Jurkat, Clone E6-1 (cell line): ENCODE measurements at regions not wholly inside any gene's neighbourhood (a gene's known extent, or its start where the extent isn't known, plus 50 kb on each side); places are given as distances from the start of the nearest gene placed in this dataset.
"Not testable (repeated sequence)": the region's sequence is repeated elsewhere in the genome, so short reads cannot be mapped to it uniquely, and the experiment has no call there.

Experiments
- DNase-seq: peaks from one replicate; pipeline ENCODE4 v3.0.0-alpha.2; 2011; ENCODE audit warnings: low read depth, low spot score
- H3K4me3 ChIP-seq: 2 replicates; pipeline ENCODE4 v1.5.1; 2011; ENCODE audit warnings: mild to moderate bottlenecking, low read length, control low read depth, moderate library complexity

DNA sequence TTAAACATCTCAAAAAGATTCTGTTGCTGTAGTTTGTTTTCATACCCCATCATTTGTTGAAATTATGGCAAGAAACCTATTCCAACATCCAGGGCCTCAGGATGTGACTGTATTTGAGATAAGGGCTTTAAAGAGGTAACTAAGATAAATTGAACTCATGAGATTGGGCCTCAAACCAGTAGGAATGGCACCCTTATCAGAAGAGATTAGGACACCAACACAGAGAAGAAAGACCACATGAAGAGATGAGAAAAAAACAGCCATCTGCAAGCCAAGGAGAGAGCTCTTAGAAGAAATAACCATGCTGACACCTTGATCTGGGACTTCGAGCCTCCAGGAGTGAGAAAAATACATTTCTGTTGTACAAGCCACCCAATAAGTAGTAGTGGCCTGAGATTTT lies 157.7 kb downstream of the CGGBP1 start:
- H3K4me3 ChIP-seq = no peak overlapping the region
- DNase-seq = peak; percentile 23

DNA sequence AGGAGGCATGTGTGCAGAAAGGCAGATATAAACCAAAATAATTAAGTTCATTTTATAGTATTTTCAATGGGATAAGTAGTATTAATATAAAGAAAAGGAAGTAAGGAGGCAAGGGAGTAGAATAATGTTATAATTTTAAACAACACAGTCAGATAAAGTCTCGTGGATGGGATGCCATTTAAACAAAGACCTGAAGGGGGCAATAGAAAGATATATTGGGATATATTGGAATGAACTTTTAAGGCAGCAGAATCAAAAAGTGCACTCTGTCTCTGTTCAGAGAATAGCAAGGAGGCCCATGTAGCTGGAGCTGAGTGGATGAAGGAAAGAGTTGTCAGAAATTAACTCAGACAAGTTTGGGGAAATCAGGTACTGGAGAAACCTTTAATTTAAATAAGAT lies 158.7 kb downstream of the CGGBP1 start:
- H3K4me3 ChIP-seq = no peak overlapping the region
- DNase-seq = no peak

DNA sequence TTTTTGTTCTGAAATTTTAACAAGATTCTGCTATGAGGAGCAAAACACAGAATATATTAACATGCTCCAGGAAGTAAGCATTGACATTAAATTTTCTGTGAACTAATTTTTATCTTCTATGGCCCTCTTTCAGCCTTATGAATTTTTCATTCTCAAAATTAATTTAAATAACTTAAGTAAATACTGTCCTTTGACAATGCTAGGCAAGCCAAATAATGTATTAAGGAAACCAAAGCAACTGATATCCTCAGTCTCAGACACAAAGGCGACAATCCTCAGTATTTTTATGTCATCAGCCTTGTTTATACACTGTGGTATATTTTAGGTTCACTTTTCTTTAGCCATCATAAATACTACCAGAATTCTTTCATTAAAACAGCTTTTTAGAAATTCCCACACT lies 159.8 kb downstream of the CGGBP1 start:
- no peak for DNase-seq
- H3K4me3 ChIP-seq = no peak overlapping the region

DNA sequence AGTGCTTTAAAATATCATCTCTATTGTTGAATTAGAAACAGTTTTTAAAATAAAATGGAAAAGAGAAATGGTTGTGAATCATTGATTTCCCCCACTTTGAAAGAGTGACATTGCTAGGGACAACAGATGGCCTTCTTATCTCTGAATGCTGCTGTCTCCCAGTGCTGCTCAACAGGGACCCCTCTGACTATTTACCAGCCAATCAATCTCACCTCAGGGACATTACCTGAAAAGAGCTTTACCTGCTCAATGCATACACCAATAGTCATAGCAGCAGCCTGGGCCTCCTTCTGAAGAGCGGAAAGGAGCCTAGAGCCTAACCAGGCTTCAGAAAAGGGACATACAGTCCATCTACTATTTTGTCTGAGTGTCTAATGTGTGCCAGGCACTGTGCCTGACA lies 162.8 kb downstream of the CGGBP1 start:
- no peak for DNase-seq
- no peak overlapping the region for H3K4me3 ChIP-seq

DNA sequence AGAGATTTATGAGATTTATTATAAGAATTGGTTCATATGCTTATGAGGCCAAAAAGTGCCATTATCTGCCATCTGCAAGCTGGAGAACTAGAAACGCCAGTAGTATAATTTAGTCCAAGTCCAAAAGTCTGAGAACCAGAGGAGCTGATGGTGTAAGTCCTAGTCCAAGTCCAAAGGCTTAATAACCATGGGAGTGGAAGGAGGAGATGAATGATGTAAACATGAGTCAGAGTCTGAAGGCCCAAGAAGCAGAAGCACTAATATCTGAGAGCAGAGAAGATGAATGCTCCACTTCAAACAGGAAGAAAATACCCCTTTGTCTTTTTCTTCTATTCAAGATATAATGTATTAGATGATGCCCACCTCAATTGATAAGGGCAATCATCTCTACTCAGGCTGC lies 185.7 kb downstream of the CGGBP1 start:
- DNase-seq = no peak
- no peak overlapping the region for H3K4me3 ChIP-seq

DNA sequence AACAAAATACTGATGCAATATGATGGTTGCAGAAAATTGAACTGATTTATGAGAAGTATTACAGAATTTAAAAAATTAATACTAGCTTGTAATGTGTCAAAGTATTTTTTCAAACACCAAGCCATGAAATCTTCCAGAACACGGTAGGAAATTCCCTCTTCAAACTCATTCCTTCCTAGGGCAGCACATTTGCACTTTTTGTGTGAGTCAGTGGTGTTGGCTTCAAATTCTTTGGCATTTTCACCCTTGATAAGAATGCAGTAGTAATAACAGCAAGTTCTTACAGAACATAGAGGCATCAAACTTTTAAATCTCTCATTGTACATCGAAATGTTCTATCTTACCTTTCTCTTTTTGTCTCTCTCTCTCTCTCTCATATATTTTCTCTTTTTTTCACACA lies 191.8 kb downstream of the CGGBP1 start:
- H3K4me3 ChIP-seq = no peak overlapping the region
- no peak for DNase-seq

DNA sequence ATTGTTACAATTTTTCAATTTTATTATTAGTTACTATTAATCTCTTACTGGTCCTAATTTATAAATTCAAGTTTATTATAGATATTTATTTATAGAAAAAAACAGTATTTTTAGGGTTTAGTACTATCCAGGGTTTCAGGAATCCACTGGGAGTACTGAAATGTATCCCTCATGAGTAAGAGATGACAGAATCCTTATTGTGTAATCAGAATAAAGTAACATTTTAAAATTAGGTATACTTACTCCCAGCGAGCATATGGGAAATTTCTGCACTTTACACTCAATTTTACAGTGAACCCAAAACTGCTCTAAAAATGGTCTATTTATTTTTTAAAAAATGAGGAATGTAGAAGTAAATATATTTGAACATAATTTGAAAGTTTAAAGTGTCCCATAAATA lies 202.7 kb downstream of the CGGBP1 start:
- H3K4me3 ChIP-seq = no peak overlapping the region
- no peak for DNase-seq

DNA sequence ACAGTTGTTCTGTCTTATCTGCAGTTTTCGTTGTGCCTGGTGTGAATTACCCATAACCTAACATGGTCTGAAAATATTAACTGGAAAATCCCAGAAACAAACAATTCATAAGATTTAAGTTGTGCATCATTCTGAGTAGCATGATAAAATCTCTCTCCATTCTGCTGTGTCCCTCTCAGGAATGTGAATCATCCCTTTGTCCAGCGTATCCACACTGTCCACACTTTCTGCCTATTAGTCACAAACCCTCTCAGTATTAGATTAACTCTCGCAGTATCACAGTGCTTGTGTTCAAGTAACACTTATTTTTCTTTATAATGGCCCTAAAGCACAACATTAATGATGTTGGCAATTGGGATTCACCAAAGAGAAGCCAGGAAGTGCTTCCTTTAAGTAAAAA lies 203.2 kb downstream of the CGGBP1 start:
- H3K4me3 ChIP-seq = no peak overlapping the region
- DNase-seq = no peak

DNA sequence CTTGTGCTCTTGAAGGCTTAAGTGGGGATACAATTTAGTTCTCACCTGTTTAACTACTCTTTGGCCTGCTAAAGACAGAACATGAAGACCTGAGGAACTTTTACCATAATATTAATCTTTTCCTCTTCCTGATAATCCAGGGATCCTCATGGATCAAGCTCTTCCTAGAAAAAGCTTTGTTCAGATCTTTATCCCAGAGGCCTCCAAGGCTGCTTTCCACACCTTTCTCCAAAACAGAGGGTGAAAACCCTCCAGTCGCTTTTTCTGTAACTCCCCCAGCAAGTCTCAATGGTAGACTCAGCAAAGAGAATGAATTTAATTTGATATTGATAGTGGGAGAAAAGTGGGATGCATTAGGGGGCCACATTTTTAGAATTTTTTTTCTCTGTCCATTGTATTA lies 203.6 kb downstream of the CGGBP1 start:
- no peak for DNase-seq
- no peak overlapping the region for H3K4me3 ChIP-seq

DNA sequence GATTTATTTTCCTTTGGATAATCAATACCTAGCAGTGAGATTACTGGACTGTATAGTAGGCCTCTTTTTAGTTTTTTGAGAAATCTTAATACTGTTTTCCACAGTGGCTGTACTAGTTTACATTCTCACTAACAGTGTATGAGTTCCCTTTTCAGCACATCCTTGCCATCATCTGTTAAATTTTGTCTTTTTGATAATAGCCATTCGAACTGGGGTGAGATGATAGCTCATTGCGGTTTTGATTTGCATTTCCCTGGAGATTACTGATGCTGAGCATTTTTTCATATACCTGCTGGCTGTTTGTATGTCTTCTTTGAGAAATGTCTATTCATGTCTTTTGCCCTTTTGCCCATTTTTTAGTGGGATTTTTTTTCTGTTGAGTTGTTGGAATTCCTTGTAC lies 210.8 kb downstream of the CGGBP1 start:
- DNase-seq = no peak
- no peak overlapping the region for H3K4me3 ChIP-seq

DNA sequence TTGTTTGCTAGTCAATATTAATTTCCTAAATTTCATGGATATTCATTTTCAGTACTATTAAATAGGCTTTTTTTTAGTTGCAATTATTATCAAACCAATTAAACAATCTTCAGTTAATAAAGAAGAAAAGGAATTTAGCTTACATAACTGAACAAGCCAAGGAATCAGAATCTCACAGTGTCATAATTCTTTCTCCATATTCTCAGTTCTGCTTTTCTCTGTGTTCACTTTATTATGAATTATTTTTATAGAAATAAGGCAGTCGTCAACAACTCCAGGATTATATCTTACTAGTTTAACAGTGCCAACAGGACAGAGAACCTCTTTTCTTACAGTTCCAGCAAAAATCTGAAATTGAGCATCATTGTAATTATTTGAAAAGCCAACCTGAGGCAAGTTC lies 221.7 kb downstream of the CGGBP1 start:
- no peak for DNase-seq
- H3K4me3 ChIP-seq = no peak overlapping the region

DNA sequence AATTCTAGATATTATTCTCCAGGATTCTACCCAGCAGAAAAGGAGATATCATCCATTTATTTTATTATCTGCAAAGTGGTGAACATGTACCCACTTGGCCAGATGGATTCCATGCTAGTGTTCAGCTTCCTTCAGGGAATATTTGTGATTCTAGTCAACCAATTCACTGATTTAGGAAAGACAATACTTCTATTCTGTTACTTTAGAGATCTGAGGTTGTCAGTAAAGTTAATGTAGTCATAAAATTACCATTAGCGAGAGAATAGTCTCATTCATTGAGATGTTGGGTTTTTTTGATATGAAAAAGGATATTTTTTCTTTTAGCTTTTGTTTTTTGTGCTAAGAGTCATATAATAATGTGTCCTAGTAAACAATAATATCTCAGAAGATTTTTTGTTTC lies 222.8 kb downstream of the CGGBP1 start:
- no peak for DNase-seq
- no peak overlapping the region for H3K4me3 ChIP-seq

DNA sequence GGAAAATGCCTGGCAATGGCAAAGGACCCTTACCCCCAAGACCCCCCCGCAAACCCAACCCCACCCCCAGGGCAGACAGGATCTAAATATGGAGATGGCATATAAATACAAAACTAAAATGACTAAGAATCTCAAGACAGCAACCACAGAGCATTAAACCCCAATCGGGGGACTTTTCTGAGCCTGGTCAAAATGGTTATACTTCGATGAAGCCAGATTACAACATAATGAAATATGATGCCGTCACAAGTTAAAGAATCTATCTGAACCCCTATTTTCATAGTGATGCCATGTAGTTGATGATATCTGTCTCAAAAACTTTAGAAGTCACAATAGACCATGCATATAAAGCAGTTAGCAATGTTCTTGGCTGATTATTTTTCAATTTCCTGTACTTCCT lies 223.6 kb downstream of the CGGBP1 start:
- no peak for DNase-seq
- no peak overlapping the region for H3K4me3 ChIP-seq

DNA sequence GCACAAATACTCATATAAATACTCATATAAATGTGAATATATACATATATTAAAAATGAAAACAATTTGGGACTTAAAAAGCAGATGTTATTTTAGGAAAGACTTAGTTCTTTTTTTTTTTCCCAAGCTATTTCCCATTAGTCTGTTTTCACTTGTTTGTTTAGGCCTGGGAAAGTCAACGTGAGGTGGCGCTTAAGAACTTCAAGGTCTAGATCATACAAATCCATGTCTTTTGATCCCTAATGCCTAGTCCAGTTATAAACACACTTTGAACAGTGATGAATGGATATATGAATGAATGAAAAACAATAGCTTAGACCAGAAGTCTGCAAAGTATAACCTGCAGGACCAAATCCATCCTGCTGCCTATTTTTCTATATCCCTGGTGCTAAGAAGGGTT lies 224.5 kb downstream of the CGGBP1 start:
- no peak overlapping the region for H3K4me3 ChIP-seq
- DNase-seq = no peak

DNA sequence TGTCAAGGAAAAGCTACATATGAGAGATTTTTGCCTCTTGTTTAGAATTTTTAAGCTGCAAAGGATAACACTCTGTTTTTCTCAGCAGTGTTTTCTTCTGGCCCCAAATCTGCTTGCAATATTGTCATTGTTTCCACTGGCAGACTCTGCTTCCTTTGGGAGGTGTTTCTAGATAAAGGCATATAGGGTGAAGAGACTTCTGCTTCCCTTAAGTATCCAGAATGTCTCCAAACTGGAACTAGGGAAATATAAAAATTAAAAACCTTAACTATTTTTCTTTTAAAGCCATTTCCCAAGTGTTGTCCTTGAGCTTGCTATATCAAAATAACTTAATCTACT lies 225.8 kb downstream of the CGGBP1 start:
- no peak for DNase-seq
- H3K4me3 ChIP-seq = no peak overlapping the region

DNA sequence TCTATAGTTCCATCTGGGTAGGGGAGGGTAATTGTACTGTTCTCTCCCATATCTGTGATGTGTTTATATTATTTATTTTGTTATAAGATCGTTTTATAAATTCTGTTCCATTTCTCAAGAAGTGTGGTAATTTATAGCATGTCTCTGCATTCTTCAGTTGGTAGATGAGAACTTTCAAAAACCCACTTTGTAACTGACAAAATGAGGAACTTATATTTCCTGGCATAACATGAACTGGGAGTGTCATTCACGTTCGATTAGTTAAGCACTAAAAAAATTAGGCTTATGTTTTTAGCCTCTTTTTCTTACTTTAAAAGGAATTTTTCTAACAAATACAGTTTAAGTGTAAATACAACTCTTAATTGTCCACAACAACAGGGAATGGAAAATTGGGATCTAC lies 230.8 kb downstream of the CGGBP1 start:
- DNase-seq = no peak
- no peak overlapping the region for H3K4me3 ChIP-seq

DNA sequence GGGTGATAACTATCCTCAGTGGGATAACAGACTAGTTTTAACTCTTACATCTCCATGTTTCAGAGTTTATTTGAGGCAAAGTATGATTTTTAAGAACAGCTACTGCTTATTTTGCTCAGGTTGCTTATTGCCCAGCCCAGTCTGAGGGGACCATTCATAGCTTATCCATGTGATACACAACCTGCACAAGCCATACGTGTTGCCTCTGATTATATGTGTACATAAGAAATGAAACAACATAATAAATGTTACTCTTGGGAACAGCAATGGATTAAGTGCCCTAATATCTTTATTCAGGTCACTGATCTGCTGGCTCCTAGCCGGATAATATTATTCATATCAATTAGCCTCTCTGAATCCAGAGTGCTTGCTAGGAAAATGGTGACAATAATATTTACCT lies 236.2 kb downstream of the CGGBP1 start:
- H3K4me3 ChIP-seq = no peak overlapping the region
- DNase-seq = no peak

DNA sequence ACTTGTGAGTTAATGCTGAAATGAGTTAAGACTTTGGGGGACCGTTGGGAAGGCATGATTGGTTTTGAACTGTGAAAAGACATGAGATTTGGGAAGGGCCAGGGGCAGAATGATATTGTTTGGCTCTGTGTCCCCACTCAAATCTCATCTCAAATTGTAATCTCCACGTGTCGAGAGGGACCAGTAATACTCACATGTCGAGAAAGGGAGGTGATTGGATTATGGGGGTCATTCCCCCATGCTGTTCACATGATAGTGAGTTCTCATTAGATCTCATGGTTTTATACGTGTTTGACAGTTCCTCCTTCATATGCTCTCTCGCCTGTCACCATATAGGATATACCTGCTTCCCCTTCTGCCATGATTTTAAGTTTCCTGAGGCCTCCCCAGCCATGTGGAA lies 245.3 kb downstream of the CGGBP1 start:
- H3K4me3 ChIP-seq, DNase-seq: not testable (repeated sequence)

DNA sequence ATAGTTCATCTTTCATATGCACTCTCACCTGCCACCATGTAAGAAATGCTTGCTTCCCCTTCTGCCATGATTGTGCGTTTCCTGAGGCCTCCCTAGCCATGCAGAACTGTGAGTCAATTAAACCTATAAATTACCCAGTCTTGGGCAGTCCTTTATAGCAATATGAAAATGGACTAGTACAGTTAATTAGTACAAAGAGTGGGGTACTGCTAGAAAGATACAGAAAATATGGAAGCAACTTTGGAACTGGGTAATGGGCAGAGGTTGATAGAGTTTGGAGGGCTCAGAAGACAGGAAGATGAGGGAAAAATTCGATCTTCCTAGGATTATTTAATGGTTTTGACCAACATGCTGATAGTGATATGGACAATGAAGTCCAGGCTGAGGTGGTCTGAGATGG lies 246.9 kb downstream of the CGGBP1 start:
- no peak overlapping the region for H3K4me3 ChIP-seq
- DNase-seq = no peak

DNA sequence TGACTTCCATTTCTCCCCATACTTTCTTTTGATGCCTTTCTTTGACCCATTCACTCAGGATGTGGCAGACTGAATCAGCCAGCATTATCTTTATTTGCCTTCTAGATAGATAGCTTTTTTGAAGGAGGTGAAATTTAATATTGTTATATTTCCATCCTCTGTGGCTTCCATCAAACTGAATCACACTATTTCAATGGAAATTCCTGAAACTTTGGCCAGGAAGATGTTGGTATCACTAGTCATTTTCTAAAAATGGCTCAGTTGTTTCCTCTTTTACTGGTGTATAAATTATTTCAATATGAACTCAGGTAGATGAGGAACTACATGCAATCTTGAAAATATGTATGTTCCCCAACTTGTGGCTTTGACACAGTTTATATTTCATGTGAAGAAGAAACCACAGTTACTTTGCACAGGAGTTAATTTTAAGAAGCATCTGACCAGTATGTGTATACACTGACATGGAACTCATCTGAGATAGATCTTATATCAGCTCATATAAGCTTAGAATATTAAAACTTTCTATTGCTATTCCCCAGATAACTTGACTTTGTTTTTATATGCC lies 248.3 kb downstream of the CGGBP1 start:
- no peak overlapping the region for H3K4me3 ChIP-seq
- no peak for DNase-seq

DNA sequence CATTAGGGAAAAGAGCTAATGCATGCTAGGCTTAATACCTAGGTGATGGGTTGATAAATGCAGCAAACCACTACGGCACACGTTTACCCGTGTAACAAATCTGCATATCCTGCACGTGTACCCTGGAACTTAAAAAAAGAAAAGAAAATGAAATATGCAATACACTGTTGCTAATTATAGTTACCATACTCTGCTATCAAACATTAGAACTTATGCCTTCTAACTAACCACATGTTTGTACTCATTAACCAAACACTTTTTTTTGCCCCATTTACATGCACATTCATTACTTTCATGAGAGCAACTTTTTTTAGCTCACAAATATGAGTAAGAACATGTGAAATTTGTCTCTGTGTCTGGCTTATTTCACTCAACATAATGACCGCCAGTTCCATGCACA lies 253.1 kb downstream of the CGGBP1 start:
- no peak for DNase-seq
- no peak overlapping the region for H3K4me3 ChIP-seq

DNA sequence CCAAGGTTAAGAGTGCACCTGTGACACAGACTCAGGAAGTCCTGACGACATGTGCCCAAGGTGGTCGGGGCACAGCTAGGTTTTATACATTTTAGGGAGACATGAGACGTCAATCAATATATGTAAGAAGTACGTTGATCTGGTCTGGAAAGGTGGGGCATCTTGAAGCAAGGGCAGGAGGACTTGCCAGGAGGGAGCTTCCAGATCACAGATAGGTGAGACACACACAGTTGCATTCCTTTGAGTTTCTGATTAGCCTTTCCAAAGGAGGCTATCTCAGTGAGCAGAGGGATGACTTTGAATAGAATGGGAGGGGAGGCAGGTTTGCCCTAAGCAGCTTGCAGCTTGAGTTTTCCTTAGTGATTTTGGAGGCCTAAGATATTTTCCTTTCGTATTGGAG lies 257.4 kb downstream of the CGGBP1 start:
- no peak overlapping the region for H3K4me3 ChIP-seq
- DNase-seq = no peak
